Fibroblast of lung (primary cell): ENCODE measurements at regions not wholly inside any gene's neighbourhood (a gene's known extent, or its start where the extent isn't known, plus 50 kb on each side); places are given as distances from the start of the nearest gene placed in this dataset.

ENCODE experiments used
- DNase-seq, 2 donors: peaks; one replicate each; pipeline versions ENCODE4 v3.0.0 to v3.0.0-alpha.2; 2010; ENCODE audit warnings: low read depth in 2 of 2
- H2AFZ ChIP-seq: 2 replicates; pipeline ENCODE4 v1.5.1; 2012; ENCODE audit warnings: low read length, control low read depth, inconsistent platforms
- H3K27ac ChIP-seq: 2 replicates; pipeline ENCODE4 v1.5.1; 2011; ENCODE audit warnings: low read length, control low read depth; ENCODE audit not compliant: insufficient read depth
- H3K27me3 ChIP-seq: 2 replicates; pipeline ENCODE4 v1.5.1; 2011; ENCODE audit warnings: mild to moderate bottlenecking, low read length; ENCODE audit not compliant: control insufficient read depth, insufficient read depth
- H3K36me3 ChIP-seq: 2 replicates; pipeline ENCODE4 v1.5.1; 2011; ENCODE audit warnings: low read length; ENCODE audit not compliant: control insufficient read depth, insufficient read depth
- H3K4me1 ChIP-seq: 2 replicates; pipeline ENCODE4 v1.5.1; 2011; ENCODE audit warnings: low read length; ENCODE audit not compliant: control insufficient read depth, insufficient read depth; ENCODE audit errors: extremely low read depth
- H3K4me2 ChIP-seq: 2 replicates; pipeline ENCODE4 v1.5.1; 2011; ENCODE audit warnings: low read length, control low read depth; ENCODE audit not compliant: insufficient read depth; ENCODE audit errors: extremely low read depth
- H3K4me3 ChIP-seq, 4 experiments: fragments of 200-600 bp in 1 of 4; sonication (generic) in 1 of 4; replicated peaks in 1 of 4; 2 replicates each; pipeline ENCODE4 v1.5.1; 2011 to 2016; ENCODE audit warnings: low read length in 4 of 4, low read depth in 3 of 4, mild to moderate bottlenecking in 3 of 4, control low read depth in 2 of 4, inconsistent platforms in 1 of 4, mixed read lengths in 1 of 4; ENCODE audit not compliant: insufficient read depth in 1 of 4; ENCODE audit errors: control extremely low read depth in 1 of 4
- H3K79me2 ChIP-seq: 2 replicates; pipeline ENCODE4 v1.5.1; 2012; ENCODE audit warnings: mild to moderate bottlenecking, low read length, inconsistent platforms; ENCODE audit not compliant: control insufficient read depth, insufficient read depth
- H3K9ac ChIP-seq: 2 replicates; pipeline ENCODE4 v1.5.1; 2011; ENCODE audit warnings: mild to moderate bottlenecking, low read length, control low read depth; ENCODE audit not compliant: insufficient read depth
- H3K9me3 ChIP-seq: 2 replicates; pipeline ENCODE4 v1.5.1; 2012; ENCODE audit warnings: low read depth, low read length; ENCODE audit not compliant: control insufficient read depth, insufficient read depth
- H4K20me1 ChIP-seq: 2 replicates; pipeline ENCODE4 v1.5.1; 2011; ENCODE audit warnings: low read length; ENCODE audit not compliant: control insufficient read depth, insufficient read depth; ENCODE audit errors: extremely low read depth
- EZH2 ChIP-seq: IDR thresholded peaks from 2 replicates; pipeline ENCODE4 v1.5.1; 2012; ENCODE audit warnings: low read length, control low read depth, mild to moderate bottlenecking; ENCODE audit errors: missing control alignments
- TF ChIP-seq, protein P1 (sequence below), 2 donors: IDR thresholded peaks in 1 of 2; conservative IDR thresholded peaks in 1 of 2; 1 replicate in 1 of 2; 2 replicates in 1 of 2; pipeline ENCODE4 v1.5.1; 2011 to 2012; ENCODE audit warnings: low read length in 2 of 2, control low read depth in 1 of 2, inconsistent platforms in 1 of 2, low read depth in 1 of 2, mild to moderate bottlenecking in 1 of 2

GRCh38 chr4:110751183-110751582, 128.3 kb upstream of the PITX2 start:
- H3K79me2 ChIP-seq: no peaks in the 10 kb centered on the region
- no peaks in the 10 kb centered on the region for H4K20me1 ChIP-seq
- no peak overlapping the region for H2AFZ ChIP-seq
- H3K9me3 ChIP-seq: no peaks in the 10 kb centered on the region
- no peak overlapping the region for H3K9ac ChIP-seq
- H3K4me3 ChIP-seq: no peak overlapping the region
- no peaks in the 10 kb centered on the region for H3K4me1 ChIP-seq
- TF ChIP-seq EZH2: no peak
- TF ChIP-seq, protein P1, sequence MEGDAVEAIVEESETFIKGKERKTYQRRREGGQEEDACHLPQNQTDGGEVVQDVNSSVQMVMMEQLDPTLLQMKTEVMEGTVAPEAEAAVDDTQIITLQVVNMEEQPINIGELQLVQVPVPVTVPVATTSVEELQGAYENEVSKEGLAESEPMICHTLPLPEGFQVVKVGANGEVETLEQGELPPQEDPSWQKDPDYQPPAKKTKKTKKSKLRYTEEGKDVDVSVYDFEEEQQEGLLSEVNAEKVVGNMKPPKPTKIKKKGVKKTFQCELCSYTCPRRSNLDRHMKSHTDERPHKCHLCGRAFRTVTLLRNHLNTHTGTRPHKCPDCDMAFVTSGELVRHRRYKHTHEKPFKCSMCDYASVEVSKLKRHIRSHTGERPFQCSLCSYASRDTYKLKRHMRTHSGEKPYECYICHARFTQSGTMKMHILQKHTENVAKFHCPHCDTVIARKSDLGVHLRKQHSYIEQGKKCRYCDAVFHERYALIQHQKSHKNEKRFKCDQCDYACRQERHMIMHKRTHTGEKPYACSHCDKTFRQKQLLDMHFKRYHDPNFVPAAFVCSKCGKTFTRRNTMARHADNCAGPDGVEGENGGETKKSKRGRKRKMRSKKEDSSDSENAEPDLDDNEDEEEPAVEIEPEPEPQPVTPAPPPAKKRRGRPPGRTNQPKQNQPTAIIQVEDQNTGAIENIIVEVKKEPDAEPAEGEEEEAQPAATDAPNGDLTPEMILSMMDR (conservative IDR thresholded peaks at IDR 0.05 in 1 of 2, IDR thresholded peaks at IDR 0.05 in 1 of 2; ENCODE audit: low read depth in 1 of 2, low read length in 2 of 2): no peak
- no peaks in the 10 kb centered on the region for H3K27me3 ChIP-seq
- no peak for DNase-seq
- no peak overlapping the region for H3K4me2 ChIP-seq
- H3K36me3 ChIP-seq: no peaks in the 10 kb centered on the region
- H3K27ac ChIP-seq: no peak overlapping the region

- no peak for DNase-seq
- TF ChIP-seq, protein P1 (conservative IDR thresholded peaks at IDR 0.05 in 1 of 2, IDR thresholded peaks at IDR 0.05 in 1 of 2; ENCODE audit: low read depth in 1 of 2, low read length in 2 of 2): no peak
- TF ChIP-seq EZH2: no peak
- Histone ChIP-seq H3K79me2 (no peaks in the 10 kb centered on the region), H3K9me3 (no peaks in the 10 kb centered on the region), H3K4me1 (no peaks in the 10 kb centered on the region), H3K9ac (no peak overlapping the region), H2AFZ (no peak overlapping the region), H3K36me3 (no peaks in the 10 kb centered on the region), H3K4me2 (no peak overlapping the region), H3K27ac (no peak overlapping the region), H3K27me3 (no peaks in the 10 kb centered on the region), H4K20me1 (no peaks in the 10 kb centered on the region), H3K4me3 (no peak overlapping the region)
Observed at GRCh38 chr4:110751986-110752385, 129.1 kb upstream of the PITX2 start.

GRCh38 chr4:110753466-110753865, 130.6 kb upstream of the PITX2 start:
- Histone ChIP-seq H3K9ac (no peak overlapping the region), H3K27ac (no peak overlapping the region), H3K4me1 (no peaks in the 10 kb centered on the region), H3K9me3 (no peaks in the 10 kb centered on the region), H3K79me2 (no peaks in the 10 kb centered on the region), H2AFZ (no peak overlapping the region), H3K4me2 (no peak overlapping the region), H4K20me1 (no peaks in the 10 kb centered on the region), H3K36me3 (no peaks in the 10 kb centered on the region), H3K27me3 (no peaks in the 10 kb centered on the region), H3K4me3 (no peak overlapping the region)
- peak in 1 of 2 donors; percentile 30 for DNase-seq
- TF ChIP-seq EZH2: no peak
- TF ChIP-seq, protein P1 (conservative IDR thresholded peaks at IDR 0.05 in 1 of 2, IDR thresholded peaks at IDR 0.05 in 1 of 2; ENCODE audit: low read depth in 1 of 2, low read length in 2 of 2): no peak
